GM23338 (cell line): ENCODE measurements at regions not wholly inside any gene's neighbourhood (a gene's known extent, or its start where the extent isn't known, plus 50 kb on each side); places are given as distances from the start of the nearest gene placed in this dataset.

Source experiments
- ATAC-seq: fragments of 200-7000 bp; cut with Tn5 transposase; 3 replicates; pipeline ENCODE4 v1.9.1; 2020
- DNase-seq: peaks from one replicate; pipeline ENCODE4 v3.0.0-alpha.2; 2015; ENCODE audit warnings: low spot score
- H2AFZ ChIP-seq: fragments of 200-600 bp; sonication (generic); 2 replicates; pipeline ENCODE4 v1.8.0; 2016; ENCODE audit warnings: antibody characterized with exemption, mild to moderate bottlenecking, moderate library complexity
- H3F3A ChIP-seq: fragments of 200-600 bp; sonication (generic); replicated peaks from 2 replicates; pipeline ENCODE4 v1.8.0; 2017; ENCODE audit warnings: antibody characterized with exemption, mixed run types, low read depth
- H3K27ac ChIP-seq: fragments of 200-600 bp; sonication (generic); 2 replicates; pipeline ENCODE4 v1.6.1; 2016; ENCODE audit warnings: low read depth
- H3K27me3 ChIP-seq: fragments of 200-600 bp; sonication (generic); 2 replicates; pipeline ENCODE4 v1.8.0; 2016; ENCODE audit warnings: mild to moderate bottlenecking, mixed run types, moderate library complexity; ENCODE audit not compliant: insufficient read depth
- H3K36me3 ChIP-seq: fragments of 200-600 bp; sonication (generic); 2 replicates; pipeline ENCODE4 v1.8.0; 2016; ENCODE audit warnings: mild to moderate bottlenecking; ENCODE audit not compliant: insufficient read depth
- H3K4me1 ChIP-seq: fragments of 200-600 bp; sonication (generic); 2 replicates; pipeline ENCODE4 v1.8.0; 2016; ENCODE audit warnings: mild to moderate bottlenecking, moderate library complexity; ENCODE audit not compliant: insufficient read depth
- H3K4me2 ChIP-seq: fragments of 200-600 bp; sonication (generic); 2 replicates; pipeline ENCODE4 v1.7.1; 2017; ENCODE audit warnings: mixed run types
- H3K4me3 ChIP-seq: fragments of 200-600 bp; sonication (generic); 2 replicates; pipeline ENCODE4 v1.6.1; 2016; ENCODE audit warnings: mixed run types
- H3K79me2 ChIP-seq: fragments of 200-600 bp; sonication (generic); replicated peaks from 2 replicates; pipeline ENCODE4 v1.8.0; 2017; ENCODE audit warnings: mild to moderate bottlenecking; ENCODE audit not compliant: insufficient read depth
- H3K9me2 ChIP-seq: fragments of 200-600 bp; sonication (generic); 2 replicates; pipeline ENCODE4 v1.8.0; 2017; ENCODE audit not compliant: insufficient read depth
- H4K20me1 ChIP-seq: fragments of 200-600 bp; sonication (generic); replicated peaks from 2 replicates; pipeline ENCODE4 v1.8.0; 2017; ENCODE audit warnings: mild to moderate bottlenecking; ENCODE audit not compliant: insufficient read depth
- H3K27ac Mint-ChIP-seq: 2 replicates; pipeline ENCODE4 v1.8.0; 2020; ENCODE audit warnings: inconsistent platforms, mild to moderate bottlenecking, moderate library complexity, mixed read lengths
- H3K27me3 Mint-ChIP-seq: 3 replicates; pipeline ENCODE4 v1.8.0; 2022; ENCODE audit warnings: low read depth, mild to moderate bottlenecking, moderate library complexity, mixed read lengths, inconsistent platforms; ENCODE audit not compliant: insufficient read depth, poor library complexity
- H3K36me3 Mint-ChIP-seq: 3 replicates; pipeline ENCODE4 v1.8.0; 2021; ENCODE audit warnings: low read depth, mild to moderate bottlenecking, inconsistent platforms, moderate library complexity, mixed read lengths
- H3K4me1 Mint-ChIP-seq: 3 replicates; pipeline ENCODE4 v1.8.0; 2020; ENCODE audit warnings: mild to moderate bottlenecking, inconsistent platforms, mixed read lengths
- H3K4me3 Mint-ChIP-seq: 3 replicates; pipeline ENCODE4 v1.8.0; 2021; ENCODE audit warnings: moderate library complexity, mild to moderate bottlenecking, inconsistent platforms, mixed read lengths
- H3K9me3 Mint-ChIP-seq: 3 replicates; pipeline ENCODE4 v1.8.0; 2020; ENCODE audit warnings: moderate library complexity, mild to moderate bottlenecking, inconsistent platforms, mixed read lengths
- CREB1 ChIP-seq: fragments of 250-450 bp; sonication (Bioruptor Pico); IDR thresholded peaks from 2 replicates; pipeline ENCODE4 v1.5.0; 2020; ENCODE audit warnings: low read depth, mild to moderate bottlenecking, moderate library complexity
- CTCF ChIP-seq, 2 experiments: fragments of 200-600 bp in 1 of 2; sonication (generic) in 1 of 2; conservative IDR thresholded peaks; 2 replicates each; pipeline versions ENCODE4 v1.5.1 to v1.6.1; 2016 to 2017; ENCODE audit warnings: antibody characterized with exemption in 2 of 2, low read depth in 2 of 2, mild to moderate bottlenecking in 2 of 2, moderate library complexity in 1 of 2
- EZH2 ChIP-seq: fragments of 200-600 bp; sonication (generic); IDR thresholded peaks from one replicate; pipeline ENCODE4 v1.8.0; 2017; ENCODE audit warnings: antibody characterized with exemption, mild to moderate bottlenecking, low read depth; ENCODE audit not compliant: unreplicated experiment
- EZH2phosphoT487 ChIP-seq: fragments of 200-600 bp; sonication (generic); IDR thresholded peaks from one replicate; pipeline ENCODE4 v1.8.1; 2018; ENCODE audit warnings: antibody characterized with exemption; ENCODE audit not compliant: unreplicated experiment
- JUNB ChIP-seq: IDR thresholded peaks from one replicate; pipeline ENCODE4 v1.6.1; 2016; ENCODE audit warnings: antibody characterized with exemption; ENCODE audit not compliant: unreplicated experiment
- NANOG ChIP-seq: IDR thresholded peaks from 2 replicates; pipeline ENCODE4 v1.6.1; 2016; ENCODE audit warnings: antibody characterized with exemption, borderline replicate concordance
- POLR2AphosphoS5 ChIP-seq: IDR thresholded peaks from 2 replicates; pipeline ENCODE4 v1.6.1; 2016; ENCODE audit warnings: antibody characterized with exemption, low read depth
- REST ChIP-seq: IDR thresholded peaks from one replicate; pipeline ENCODE4 v1.6.1; 2018; ENCODE audit warnings: antibody characterized with exemption; ENCODE audit not compliant: unreplicated experiment
- STAT1 ChIP-seq: IDR thresholded peaks from one replicate; pipeline ENCODE4 v1.6.1; 2016; ENCODE audit warnings: antibody characterized with exemption; ENCODE audit not compliant: unreplicated experiment
- ZNF114 ChIP-seq: fragments of 250-450 bp; sonication (Bioruptor Pico); IDR thresholded peaks from 2 replicates; pipeline ENCODE4 v1.5.0; 2020; ENCODE audit warnings: mild to moderate bottlenecking, moderate library complexity
- ZNF331 ChIP-seq: fragments of 250-450 bp; sonication (Bioruptor Pico); IDR thresholded peaks from 2 replicates; pipeline ENCODE4 v1.5.0; 2020; ENCODE audit warnings: low read depth, mild to moderate bottlenecking, moderate library complexity
- TF ChIP-seq, protein P1 (sequence below): IDR thresholded peaks from 2 replicates; pipeline ENCODE4 v1.6.1; 2016; ENCODE audit warnings: antibody characterized with exemption

DNA sequence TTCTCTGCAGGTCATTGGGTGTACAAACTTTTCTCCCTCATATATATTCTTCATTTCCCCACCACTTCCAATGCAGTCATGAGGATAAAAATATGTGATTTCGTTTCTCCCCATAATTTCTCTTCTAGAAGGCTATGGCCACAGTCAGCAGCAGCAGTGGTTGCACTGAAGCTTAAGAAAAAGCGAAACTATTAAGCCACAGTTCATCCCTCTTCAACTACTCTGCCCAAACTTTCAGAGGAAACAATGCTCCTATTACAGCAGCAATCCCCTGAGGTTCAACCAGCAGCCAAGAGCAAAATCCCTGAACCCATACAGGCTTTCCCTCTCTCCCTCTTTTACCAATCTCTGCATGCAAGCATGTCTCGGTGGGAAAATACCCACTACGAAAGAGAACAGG is 298.6 kb downstream of the DHX15 start (continued):
- TF ChIP-seq ZNF331 (CRISPR knock-in tag) (no peak), ZNF114 (CRISPR knock-in tag) (no peak), EZH2phosphoT487 (no peak), STAT1 (no peak), CTCF (conservative IDR thresholded peaks at IDR 0.05; ENCODE audit: low read depth in 2 of 2) (no peak), EZH2 (no peak), JUNB (no peak)
- TF ChIP-seq, protein P1, sequence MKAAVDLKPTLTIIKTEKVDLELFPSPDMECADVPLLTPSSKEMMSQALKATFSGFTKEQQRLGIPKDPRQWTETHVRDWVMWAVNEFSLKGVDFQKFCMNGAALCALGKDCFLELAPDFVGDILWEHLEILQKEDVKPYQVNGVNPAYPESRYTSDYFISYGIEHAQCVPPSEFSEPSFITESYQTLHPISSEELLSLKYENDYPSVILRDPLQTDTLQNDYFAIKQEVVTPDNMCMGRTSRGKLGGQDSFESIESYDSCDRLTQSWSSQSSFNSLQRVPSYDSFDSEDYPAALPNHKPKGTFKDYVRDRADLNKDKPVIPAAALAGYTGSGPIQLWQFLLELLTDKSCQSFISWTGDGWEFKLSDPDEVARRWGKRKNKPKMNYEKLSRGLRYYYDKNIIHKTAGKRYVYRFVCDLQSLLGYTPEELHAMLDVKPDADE: no peak

- H3K9me3 Mint-ChIP-seq: no peaks in the 10 kb centered on the region
- no peak overlapping the region for H3K27ac ChIP-seq
- H3K4me3 ChIP-seq: no peak overlapping the region
- peaks cover 14% of the 10 kb centered on the region for H3K4me1 Mint-ChIP-seq
- no peaks in the 10 kb centered on the region for H3K36me3 ChIP-seq
- H3K27me3 ChIP-seq: no peaks in the 10 kb centered on the region
- no peaks in the 10 kb centered on the region for H3K36me3 Mint-ChIP-seq
- peaks cover 16% of the 10 kb centered on the region for H3K4me1 ChIP-seq
- peak; percentile 16 for DNase-seq
- ATAC-seq: peak; percentile 66
- no peaks in the 10 kb centered on the region for H3K27me3 Mint-ChIP-seq
- H3K79me2 ChIP-seq: no peaks in the 10 kb centered on the region
- H3K4me2 ChIP-seq: no peak overlapping the region
- H3K27ac Mint-ChIP-seq: no peak overlapping the region
- H4K20me1 ChIP-seq: no peaks in the 10 kb centered on the region
- no peaks in the 10 kb centered on the region for H3F3A ChIP-seq
- 0 out of 2 replicates have a peak, but pooled peaks cover 4% of the 10 kb centered on the region for H3K9me2 ChIP-seq
- H2AFZ ChIP-seq: no peak overlapping the region
- no peak overlapping the region for H3K4me3 Mint-ChIP-seq
- TF ChIP-seq EZH2phosphoT487 (no peak), EZH2 (no peak), JUNB (no peak), ZNF331 (CRISPR knock-in tag) (no peak), POLR2AphosphoS5 (no peak), NANOG (no peak), REST (no peak), STAT1 (no peak), CREB1 (CRISPR knock-in tag) (no peak)
- TF ChIP-seq, protein P1: no peak
Observed at GRCh38 chr4:24282446-24282845, 301.9 kb downstream of the DHX15 start.
